ENCODE measurements at regions not wholly inside any gene's neighbourhood (a gene's known extent, or its start where the extent isn't known, plus 50 kb on each side); places are given as distances from the start of the nearest gene placed in this dataset.
"Not testable (repeated sequence)": the region's sequence is repeated elsewhere in the genome, so short reads cannot be mapped to it uniquely, and the experiment has no call there.

- H3K27ac Mint-ChIP-seq (ENCODE audit: unreplicated experiment); DNase-seq; CTCF ChIA-PET; H3K27me3 Mint-ChIP-seq (ENCODE audit: unreplicated experiment); H3K9me3 Mint-ChIP-seq (ENCODE audit: low read depth, unreplicated experiment); H3K36me3 Mint-ChIP-seq (ENCODE audit: insufficient read depth, unreplicated experiment); BruUV-seq (replicated peaks); H3K4me1 Mint-ChIP-seq (ENCODE audit: low read depth, unreplicated experiment); intact Hi-C loops (cut with micrococcal nuclease; ENCODE audit: unreplicated experiment); H3K4me3 Mint-ChIP-seq (ENCODE audit: low read depth, unreplicated experiment): not testable (repeated sequence)
Measured at GRCh38 chr15:24309700-24310099, 365.9 kb upstream of the NPAP1 start.

DNA sequence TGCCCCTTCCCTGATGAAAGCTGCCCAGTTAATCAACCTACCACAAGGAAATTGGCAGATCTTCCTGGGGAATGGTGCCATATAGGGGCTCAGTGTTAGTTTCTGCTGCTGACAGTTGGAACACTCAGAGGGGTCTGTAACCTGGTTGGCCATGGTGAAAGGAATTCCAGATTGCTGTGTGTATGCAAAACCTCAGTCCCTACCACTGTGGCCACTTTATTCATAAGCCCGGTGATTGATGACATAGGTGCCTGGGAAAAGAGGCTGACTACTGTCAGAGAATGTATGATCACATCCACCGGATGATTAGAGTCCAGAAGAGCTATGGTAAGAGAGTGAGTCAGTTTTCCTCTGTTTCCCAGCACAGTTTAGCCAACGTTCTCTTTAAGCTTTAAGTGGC lies 363.9 kb upstream of the NPAP1 start:
- BruUV-seq (replicated peaks); H3K9me3 Mint-ChIP-seq (ENCODE audit: low read depth, unreplicated experiment); H3K27ac Mint-ChIP-seq (ENCODE audit: unreplicated experiment); H3K27me3 Mint-ChIP-seq (ENCODE audit: unreplicated experiment); H3K36me3 Mint-ChIP-seq (ENCODE audit: insufficient read depth, unreplicated experiment); CTCF ChIA-PET; H3K4me3 Mint-ChIP-seq (ENCODE audit: low read depth, unreplicated experiment); intact Hi-C loops (cut with micrococcal nuclease; ENCODE audit: unreplicated experiment); DNase-seq; H3K4me1 Mint-ChIP-seq (ENCODE audit: low read depth, unreplicated experiment): not testable (repeated sequence)

GRCh38 chr15:24316326-24316725 lies 359.2 kb upstream of the NPAP1 start:
- CTCF ChIA-PET; intact Hi-C loops (cut with micrococcal nuclease; ENCODE audit: unreplicated experiment); H3K27ac Mint-ChIP-seq (ENCODE audit: unreplicated experiment); H3K36me3 Mint-ChIP-seq (ENCODE audit: insufficient read depth, unreplicated experiment); H3K9me3 Mint-ChIP-seq (ENCODE audit: low read depth, unreplicated experiment); BruUV-seq (replicated peaks); DNase-seq; H3K4me1 Mint-ChIP-seq (ENCODE audit: low read depth, unreplicated experiment); H3K27me3 Mint-ChIP-seq (ENCODE audit: unreplicated experiment); H3K4me3 Mint-ChIP-seq (ENCODE audit: low read depth, unreplicated experiment): not testable (repeated sequence)

DNA sequence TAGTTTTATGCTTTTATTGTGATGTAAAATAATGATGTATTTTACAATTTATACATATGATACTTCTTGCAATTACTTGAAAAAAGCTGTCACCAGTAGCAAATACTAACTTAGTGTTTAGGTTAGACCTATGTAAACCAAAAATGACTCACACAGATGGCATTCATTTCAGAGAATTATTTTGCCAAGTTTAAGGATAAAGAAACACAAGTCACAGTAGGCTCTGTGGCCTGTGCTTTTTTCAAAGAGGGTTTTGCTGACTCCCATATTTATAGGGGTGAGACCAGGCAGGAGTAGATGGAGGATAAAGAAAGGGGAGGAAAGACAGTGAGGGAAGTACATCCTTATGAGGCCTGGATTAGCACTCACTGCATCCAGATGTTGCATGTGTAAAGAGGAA lies 356.6 kb upstream of the NPAP1 start:
- DNase-seq, result no peak
- Mint-ChIP-seq H3K4me1 (ENCODE audit: low read depth, unreplicated experiment) (no peaks in the 10 kb centered on the region), H3K27ac (ENCODE audit: unreplicated experiment) (no peak overlapping the region), H3K27me3 (ENCODE audit: unreplicated experiment) (no peaks in the 10 kb centered on the region), H3K36me3 (ENCODE audit: insufficient read depth, unreplicated experiment) (no peaks in the 10 kb centered on the region), H3K9me3 (ENCODE audit: low read depth, unreplicated experiment) (no peaks in the 10 kb centered on the region), H3K4me3 (ENCODE audit: low read depth, unreplicated experiment) (no peak overlapping the region)
- CTCF ChIA-PET, result no interaction called here
- BruUV-seq (replicated peaks), result no TSS peak
- intact Hi-C loops (cut with micrococcal nuclease; ENCODE audit: unreplicated experiment), result no loop called here
- TF ChIP-seq CTCF (IDR thresholded peaks at IDR 0.05; ENCODE audit: unreplicated experiment), result no peak

DNA sequence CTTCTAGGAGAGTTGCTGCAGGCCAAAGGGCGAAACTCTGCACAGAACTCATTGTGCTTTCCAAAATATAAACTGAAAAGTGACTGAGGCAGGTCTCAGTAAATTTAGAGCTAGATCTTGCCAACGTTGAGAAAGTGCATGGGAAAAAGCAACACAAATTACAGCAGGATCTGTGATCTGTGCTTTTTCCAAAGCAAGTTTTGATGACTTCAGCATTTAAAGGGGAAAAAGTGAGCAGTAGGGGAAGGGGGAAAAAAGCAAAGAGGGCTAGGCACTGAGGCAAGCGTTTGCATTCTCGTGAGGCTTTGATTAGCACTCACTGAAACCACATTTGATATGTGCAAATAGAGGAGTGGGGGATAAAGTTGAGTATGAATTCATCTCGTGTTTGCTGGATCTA lies 351.5 kb upstream of the NPAP1 start:
- BruUV-seq (replicated peaks); H3K9me3 Mint-ChIP-seq (ENCODE audit: low read depth, unreplicated experiment); CTCF ChIA-PET; DNase-seq; H3K27me3 Mint-ChIP-seq (ENCODE audit: unreplicated experiment); H3K36me3 Mint-ChIP-seq (ENCODE audit: insufficient read depth, unreplicated experiment); H3K27ac Mint-ChIP-seq (ENCODE audit: unreplicated experiment); H3K4me1 Mint-ChIP-seq (ENCODE audit: low read depth, unreplicated experiment); intact Hi-C loops (cut with micrococcal nuclease; ENCODE audit: unreplicated experiment); H3K4me3 Mint-ChIP-seq (ENCODE audit: low read depth, unreplicated experiment): not testable (repeated sequence)

GRCh38 chr15:24326513-24326912 lies 349.1 kb upstream of the NPAP1 start:
- H3K27ac Mint-ChIP-seq (ENCODE audit: unreplicated experiment); BruUV-seq (replicated peaks); intact Hi-C loops (cut with micrococcal nuclease; ENCODE audit: unreplicated experiment); CTCF ChIA-PET; H3K36me3 Mint-ChIP-seq (ENCODE audit: insufficient read depth, unreplicated experiment); H3K4me3 Mint-ChIP-seq (ENCODE audit: low read depth, unreplicated experiment); H3K27me3 Mint-ChIP-seq (ENCODE audit: unreplicated experiment); H3K9me3 Mint-ChIP-seq (ENCODE audit: low read depth, unreplicated experiment); H3K4me1 Mint-ChIP-seq (ENCODE audit: low read depth, unreplicated experiment); DNase-seq: not testable (repeated sequence)

GRCh38 chr15:24331964-24332363 lies 343.6 kb upstream of the NPAP1 start:
- BruUV-seq (replicated peaks), result not testable (repeated sequence)

GRCh38 chr15:24341876-24342275 lies 333.7 kb upstream of the NPAP1 start:
- BruUV-seq (replicated peaks); H3K27me3 Mint-ChIP-seq (ENCODE audit: unreplicated experiment); DNase-seq; H3K4me3 Mint-ChIP-seq (ENCODE audit: low read depth, unreplicated experiment); H3K4me1 Mint-ChIP-seq (ENCODE audit: low read depth, unreplicated experiment); H3K36me3 Mint-ChIP-seq (ENCODE audit: insufficient read depth, unreplicated experiment); H3K27ac Mint-ChIP-seq (ENCODE audit: unreplicated experiment); intact Hi-C loops (cut with micrococcal nuclease; ENCODE audit: unreplicated experiment); H3K9me3 Mint-ChIP-seq (ENCODE audit: low read depth, unreplicated experiment); CTCF ChIA-PET: not testable (repeated sequence)

More at GRCh38 chr15:24331964-24332363, 343.6 kb upstream of the NPAP1 start:
- H3K27me3 Mint-ChIP-seq (ENCODE audit: unreplicated experiment); H3K36me3 Mint-ChIP-seq (ENCODE audit: insufficient read depth, unreplicated experiment); H3K27ac Mint-ChIP-seq (ENCODE audit: unreplicated experiment); H3K4me1 Mint-ChIP-seq (ENCODE audit: low read depth, unreplicated experiment); H3K4me3 Mint-ChIP-seq (ENCODE audit: low read depth, unreplicated experiment); intact Hi-C loops (cut with micrococcal nuclease; ENCODE audit: unreplicated experiment); DNase-seq; H3K9me3 Mint-ChIP-seq (ENCODE audit: low read depth, unreplicated experiment); CTCF ChIA-PET: not testable (repeated sequence)

GRCh38 chr15:24352777-24353176 lies 322.8 kb upstream of the NPAP1 start:
- H3K27me3 Mint-ChIP-seq (ENCODE audit: unreplicated experiment); DNase-seq; H3K36me3 Mint-ChIP-seq (ENCODE audit: insufficient read depth, unreplicated experiment); intact Hi-C loops (cut with micrococcal nuclease; ENCODE audit: unreplicated experiment); H3K27ac Mint-ChIP-seq (ENCODE audit: unreplicated experiment); H3K4me3 Mint-ChIP-seq (ENCODE audit: low read depth, unreplicated experiment); CTCF ChIA-PET; BruUV-seq (replicated peaks); H3K9me3 Mint-ChIP-seq (ENCODE audit: low read depth, unreplicated experiment); H3K4me1 Mint-ChIP-seq (ENCODE audit: low read depth, unreplicated experiment): not testable (repeated sequence)

- H3K27ac Mint-ChIP-seq (ENCODE audit: unreplicated experiment); H3K27me3 Mint-ChIP-seq (ENCODE audit: unreplicated experiment); CTCF ChIA-PET; H3K36me3 Mint-ChIP-seq (ENCODE audit: insufficient read depth, unreplicated experiment); H3K4me3 Mint-ChIP-seq (ENCODE audit: low read depth, unreplicated experiment); H3K4me1 Mint-ChIP-seq (ENCODE audit: low read depth, unreplicated experiment); H3K9me3 Mint-ChIP-seq (ENCODE audit: low read depth, unreplicated experiment); intact Hi-C loops (cut with micrococcal nuclease; ENCODE audit: unreplicated experiment); DNase-seq; BruUV-seq (replicated peaks): not testable (repeated sequence)
Measured at GRCh38 chr15:24381103-24381502, 294.5 kb upstream of the NPAP1 start.

All from Calu3 (cell line).